GM23248 (cell line): ENCODE measurements at regions not wholly inside any gene's neighbourhood (a gene's known extent, or its start where the extent isn't known, plus 50 kb on each side); places are given as distances from the start of the nearest gene placed in this dataset.

ENCODE experiments used
- EZH2 ChIP-seq: fragments of 200-600 bp; sonication (generic); IDR thresholded peaks from 2 replicates; pipeline ENCODE4 v1.6.1; 2018; ENCODE audit warnings: antibody characterized with exemption, mild to moderate bottlenecking; ENCODE audit not compliant: insufficient read depth, poor library complexity, severe bottlenecking
- EZH2phosphoT487 ChIP-seq: fragments of 200-600 bp; sonication (generic); IDR thresholded peaks from 2 replicates; pipeline ENCODE4 v1.6.1; 2018; ENCODE audit warnings: antibody characterized with exemption, moderate library complexity, mild to moderate bottlenecking, low read depth; ENCODE audit not compliant: insufficient read depth

- no peak for TF ChIP-seq EZH2phosphoT487
- no peak for TF ChIP-seq EZH2
Measured at GRCh38 chr2:160955578-160955977, 204.7 kb upstream of the TANK start.
